ENCODE measurements at regions not wholly inside any gene's neighbourhood (a gene's known extent, or its start where the extent isn't known, plus 50 kb on each side); places are given as distances from the start of the nearest gene placed in this dataset.

GRCh38 chr11:19380375-19380774 lies 139.6 kb upstream of the E2F8 start:
- TF ChIP-seq EP300 (IDR thresholded peaks at IDR 0.05; ENCODE audit: borderline replicate concordance), result no peak
- no peak for TF ChIP-seq REST (IDR thresholded peaks at IDR 0.05; ENCODE audit: low read depth)
- TF ChIP-seq CEBPB (IDR thresholded peaks at IDR 0.05), result no peak
- TF ChIP-seq EGR1 (IDR thresholded peaks at IDR 0.05), result no peak
- TF ChIP-seq RAD21 (IDR thresholded peaks at IDR 0.05; ENCODE audit: low read depth), result no peak
- no peak for TF ChIP-seq TCF12 (IDR thresholded peaks at IDR 0.05; ENCODE audit: low read depth)
- no peak for TF ChIP-seq USF1 (IDR thresholded peaks at IDR 0.05)
- no peak for TF ChIP-seq NFIC (IDR thresholded peaks at IDR 0.05)
- no peak for TF ChIP-seq YY1 (IDR thresholded peaks at IDR 0.05; ENCODE audit: low read depth)
- TF ChIP-seq, protein P1, sequence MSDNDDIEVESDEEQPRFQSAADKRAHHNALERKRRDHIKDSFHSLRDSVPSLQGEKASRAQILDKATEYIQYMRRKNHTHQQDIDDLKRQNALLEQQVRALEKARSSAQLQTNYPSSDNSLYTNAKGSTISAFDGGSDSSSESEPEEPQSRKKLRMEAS (IDR thresholded peaks at IDR 0.05), result no peak

Measured in Ishikawa (cell line).